Thymus (tissue), 11 donors: ENCODE measurements at regions not wholly inside any gene's neighbourhood (a gene's known extent, or its start where the extent isn't known, plus 50 kb on each side); places are given as distances from the start of the nearest gene placed in this dataset.
"Not testable (repeated sequence)": the region's sequence is repeated elsewhere in the genome, so short reads cannot be mapped to it uniquely, and the experiment has no call there.

Experiments used
- DNase-seq, 9 donors: peaks; one replicate each; pipeline ENCODE4 v3.0.0-alpha.2; 2013; ENCODE audit warnings: low spot score in 9 of 9, low read depth in 6 of 9, missing footprints in 1 of 9
- H3K27ac ChIP-seq, 2 donors: one replicate each; pipeline ENCODE4 v1.5.1; 2013; ENCODE audit warnings: control low read depth in 1 of 2, low read depth in 1 of 2, low read length in 1 of 2, mild to moderate bottlenecking in 1 of 2, moderate library complexity in 1 of 2
- H3K27me3 ChIP-seq, 2 donors: one replicate each; pipeline ENCODE4 v1.5.1; 2013; ENCODE audit warnings: low read length in 1 of 2; ENCODE audit not compliant: control insufficient read depth in 2 of 2, insufficient read depth in 1 of 2
- H3K36me3 ChIP-seq, 2 donors: one replicate each; pipeline ENCODE4 v1.5.1; 2013; ENCODE audit warnings: low read length in 1 of 2, mild to moderate bottlenecking in 1 of 2, moderate library complexity in 1 of 2; ENCODE audit not compliant: control insufficient read depth in 2 of 2, insufficient read depth in 2 of 2
- H3K4me1 ChIP-seq, 2 donors: one replicate each; pipeline ENCODE4 v1.5.1; 2013; ENCODE audit warnings: low read length in 2 of 2; ENCODE audit not compliant: control insufficient read depth in 2 of 2, insufficient read depth in 2 of 2
- H3K4me3 ChIP-seq, 2 donors: one replicate each; pipeline ENCODE4 v1.5.1; 2013; ENCODE audit warnings: low read length in 2 of 2, control low read depth in 1 of 2, mild to moderate bottlenecking in 1 of 2
- H3K9me3 ChIP-seq, 2 donors: one replicate each; pipeline ENCODE4 v1.5.1; 2013; ENCODE audit warnings: low read length in 1 of 2, mild to moderate bottlenecking in 1 of 2; ENCODE audit not compliant: control insufficient read depth in 2 of 2, insufficient read depth in 1 of 2
- WGBS: extraction: QIAGEN DNeasy Blood & Tissue Kit; methylation state at CpG from one replicate; pipeline ENCODE4 v1.1.7; 2013; 5-methylcytosine and 5-hydroxymethylcytosine counted together
- donor health status: healthy.

- DNase-seq = no peak
- Histone ChIP-seq H3K27ac (no peak overlapping the region), H3K27me3 (no peaks in the 10 kb centered on the region), H3K4me3 (no peak overlapping the region), H3K36me3 (no peaks in the 10 kb centered on the region), H3K9me3 (no peaks in the 10 kb centered on the region), H3K4me1 (no peaks in the 10 kb centered on the region)
- 85% methylated on average over 5 of the region's 5 CpGs for WGBS
Measured at GRCh38 chr4:138789796-138790195, 225.8 kb upstream of the NOCT start.

GRCh38 chr4:138788857-138789256 is 226.7 kb upstream of the NOCT start:
- Histone ChIP-seq H3K36me3 (no peaks in the 10 kb centered on the region), H3K27ac (no peak overlapping the region), H3K27me3 (no peaks in the 10 kb centered on the region), H3K9me3 (no peaks in the 10 kb centered on the region), H3K4me1 (no peaks in the 10 kb centered on the region), H3K4me3 (no peak overlapping the region)
- 84% methylated on average over 5 of the region's 5 CpGs for WGBS
- no peak for DNase-seq

DNA sequence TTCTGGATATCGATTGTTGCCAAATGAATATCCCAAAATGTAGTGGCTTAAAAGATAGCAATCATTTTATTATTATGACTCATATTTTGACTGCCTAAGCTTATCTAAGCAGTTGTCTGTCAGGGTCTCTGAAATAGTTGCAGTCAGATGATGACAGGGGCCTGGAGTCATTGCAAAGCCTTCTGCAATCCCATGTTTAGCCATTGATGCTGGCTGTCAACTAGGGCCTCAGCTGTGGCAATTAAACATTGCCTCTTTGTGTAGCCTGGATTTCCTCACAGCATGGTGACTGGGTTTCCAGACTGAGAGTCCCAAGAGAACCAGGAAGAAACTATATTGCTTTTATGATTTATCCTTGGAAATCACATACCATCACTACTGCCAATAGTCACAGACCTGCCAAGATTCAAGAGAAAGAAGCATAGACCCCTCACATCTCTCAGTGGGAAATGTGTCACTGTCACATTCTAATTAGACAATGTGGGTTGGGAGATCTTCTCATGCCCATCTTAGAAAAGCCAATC is 227.3 kb upstream of the NOCT start:
- H3K27ac ChIP-seq = no peak overlapping the region
- no peaks in the 10 kb centered on the region for H3K9me3 ChIP-seq
- WGBS = 94% methylated on average over 1 of the region's 1 CpG
- DNase-seq = no peak
- no peaks in the 10 kb centered on the region for H3K36me3 ChIP-seq
- no peaks in the 10 kb centered on the region for H3K27me3 ChIP-seq
- no peak overlapping the region for H3K4me3 ChIP-seq
- H3K4me1 ChIP-seq = no peaks in the 10 kb centered on the region

DNA sequence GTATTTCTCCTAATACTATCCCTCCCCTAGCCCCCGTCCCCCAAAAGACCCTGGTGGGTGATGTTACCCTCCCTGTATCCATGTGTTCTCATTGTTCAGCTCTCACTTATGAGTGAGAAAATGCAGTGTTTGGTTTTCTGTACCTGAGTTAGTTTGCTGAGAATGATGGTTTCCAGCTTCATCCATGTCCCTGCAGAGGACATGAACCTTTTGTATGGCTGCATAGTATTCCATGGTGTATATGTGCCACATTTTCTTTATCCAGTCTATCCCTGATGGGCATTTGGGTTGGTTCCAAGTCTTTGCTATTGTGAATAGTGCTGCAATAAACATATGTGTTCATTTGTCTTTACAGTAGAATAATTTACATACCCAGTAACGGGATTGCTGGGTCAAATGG is 235.8 kb upstream of the NOCT start:
- H3K27ac ChIP-seq, H3K36me3 ChIP-seq, H3K4me1 ChIP-seq, H3K4me3 ChIP-seq, H3K27me3 ChIP-seq, H3K9me3 ChIP-seq, DNase-seq: not testable (repeated sequence)
- 100% methylated on average over 2 of the region's 2 CpGs for WGBS

DNA sequence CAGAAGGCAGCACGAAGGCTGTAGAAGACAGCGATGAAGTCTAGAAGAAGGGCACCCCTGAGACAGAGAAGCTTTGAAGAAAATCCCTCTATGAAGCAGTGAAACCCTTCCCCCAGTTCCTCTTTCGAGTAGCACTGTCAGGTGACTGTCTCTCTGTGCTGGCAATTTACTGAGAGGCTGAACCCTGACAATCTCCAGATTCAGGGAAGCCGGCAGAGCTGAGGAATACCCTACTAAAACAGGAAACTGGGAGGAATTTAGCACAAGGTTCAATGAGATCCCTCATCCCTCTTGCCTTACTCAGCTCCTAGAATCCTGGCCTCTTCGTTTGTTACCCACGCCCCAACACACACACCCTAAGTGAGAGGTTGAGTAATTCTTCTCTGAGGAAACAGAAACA is 239.7 kb upstream of the NOCT start:
- Histone ChIP-seq H3K27me3 (no peaks in the 10 kb centered on the region), H3K36me3 (no peaks in the 10 kb centered on the region), H3K27ac (no peak overlapping the region), H3K9me3 (no peaks in the 10 kb centered on the region), H3K4me1 (no peaks in the 10 kb centered on the region), H3K4me3 (no peak overlapping the region)
- 51% methylated on average over 6 of the region's 6 CpGs for WGBS
- DNase-seq = no peak

GRCh38 chr4:138775489-138775888 is 240.1 kb upstream of the NOCT start:
- Histone ChIP-seq H3K4me1 (no peaks in the 10 kb centered on the region), H3K36me3 (no peaks in the 10 kb centered on the region), H3K9me3 (no peaks in the 10 kb centered on the region), H3K27me3 (no peaks in the 10 kb centered on the region), H3K27ac (no peak overlapping the region), H3K4me3 (no peak overlapping the region)
- no peak for DNase-seq
- 70% methylated on average over 3 of the region's 3 CpGs for WGBS

DNA sequence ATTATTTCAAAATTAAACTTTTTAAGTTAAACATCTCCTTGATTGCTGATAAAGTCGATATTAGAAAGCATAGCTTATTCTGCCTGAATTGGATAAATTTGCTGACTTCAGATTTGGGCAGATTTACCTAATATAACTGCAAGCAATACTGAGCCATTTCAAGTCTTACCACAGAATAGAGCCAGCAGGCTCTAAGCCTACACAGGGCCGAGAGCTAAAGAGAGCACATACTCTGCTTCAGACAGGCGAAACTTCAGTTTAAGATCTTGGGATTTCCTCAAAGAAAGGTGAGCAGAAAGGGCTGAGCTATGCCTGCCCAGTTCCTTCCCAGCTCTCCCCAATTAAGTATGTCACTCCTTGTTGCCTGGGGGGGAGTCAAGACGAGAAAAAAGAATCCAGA is 240.6 kb upstream of the NOCT start:
- H3K36me3 ChIP-seq = no peaks in the 10 kb centered on the region
- no peak for DNase-seq
- no peak overlapping the region for H3K4me3 ChIP-seq
- WGBS = 93% methylated on average over 4 of the region's 4 CpGs
- no peaks in the 10 kb centered on the region for H3K9me3 ChIP-seq
- H3K27me3 ChIP-seq = no peaks in the 10 kb centered on the region
- no peak overlapping the region for H3K27ac ChIP-seq
- no peaks in the 10 kb centered on the region for H3K4me1 ChIP-seq

DNA sequence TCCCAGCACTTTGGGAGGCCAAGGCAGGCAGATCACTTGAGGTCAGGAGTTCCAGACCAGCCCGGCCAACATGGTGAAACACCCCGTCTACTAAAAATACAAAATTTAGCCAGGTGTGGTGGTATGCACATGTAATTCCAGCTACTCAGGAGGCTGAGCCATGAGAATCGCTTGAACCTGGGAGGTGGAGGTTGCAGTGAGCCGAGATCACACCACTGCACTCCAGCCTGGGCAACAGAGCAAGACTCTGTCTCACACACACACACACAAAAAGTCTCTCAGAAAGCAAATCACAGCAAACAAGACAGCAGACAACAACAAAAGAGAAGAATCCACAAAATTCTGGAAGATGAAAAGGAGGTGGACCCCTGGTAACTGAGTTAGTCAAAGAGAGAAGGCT is 241.5 kb upstream of the NOCT start:
- H3K27me3 ChIP-seq, H3K4me1 ChIP-seq, DNase-seq, H3K36me3 ChIP-seq, H3K27ac ChIP-seq, H3K4me3 ChIP-seq, H3K9me3 ChIP-seq: not testable (repeated sequence)
- WGBS = 95% methylated on average over 4 of the region's 4 CpGs

- DNase-seq = no peak
- no peaks in the 10 kb centered on the region for H3K36me3 ChIP-seq
- WGBS = 96% methylated on average over 3 of the region's 3 CpGs
- H3K4me1 ChIP-seq = no peaks in the 10 kb centered on the region
- H3K27ac ChIP-seq = no peak overlapping the region
- no peak overlapping the region for H3K4me3 ChIP-seq
- no peaks in the 10 kb centered on the region for H3K9me3 ChIP-seq
- no peaks in the 10 kb centered on the region for H3K27me3 ChIP-seq
Measured at GRCh38 chr4:138773321-138773720, 242.3 kb upstream of the NOCT start.

DNA sequence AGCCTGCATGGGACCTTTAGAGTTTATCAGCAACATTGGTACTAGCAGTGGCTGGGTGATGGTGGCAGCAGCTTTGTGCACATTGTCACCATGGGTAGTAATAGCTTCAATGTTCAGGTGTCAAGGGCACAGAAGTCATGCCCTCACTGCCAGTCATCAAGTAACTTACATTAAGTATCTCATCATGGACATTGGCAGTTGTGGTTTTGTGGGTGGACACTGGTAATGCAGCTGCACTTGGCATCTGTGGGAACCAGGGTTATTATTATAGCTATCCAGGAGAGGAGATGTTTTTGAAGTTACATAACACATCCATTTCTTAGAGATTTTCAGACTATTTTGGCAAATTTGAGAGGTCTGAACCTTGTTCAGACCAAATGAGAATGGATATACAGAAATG is 243.2 kb upstream of the NOCT start:
- H3K27me3 ChIP-seq = no peaks in the 10 kb centered on the region
- H3K4me1 ChIP-seq = no peaks in the 10 kb centered on the region
- no peaks in the 10 kb centered on the region for H3K9me3 ChIP-seq
- H3K4me3 ChIP-seq = no peak overlapping the region
- no peak overlapping the region for H3K27ac ChIP-seq
- no peaks in the 10 kb centered on the region for H3K36me3 ChIP-seq
- DNase-seq = no peak
